Stimulated activated CD4-positive, alpha-beta T cell treated with anti-CD3 and anti-CD28 coated beads, TNF-alpha, amount 100 ng/mL, for 24 hours (primary cell): ENCODE measurements at regions not wholly inside any gene's neighbourhood (a gene's known extent, or its start where the extent isn't known, plus 50 kb on each side); places are given as distances from the start of the nearest gene placed in this dataset.
"Not testable (repeated sequence)": the region's sequence is repeated elsewhere in the genome, so short reads cannot be mapped to it uniquely, and the experiment has no call there.

ENCODE experiments used
- DNase-seq, 3 experiments: peaks; one replicate each; pipeline ENCODE4 v3.0.0-alpha.2; 2020; ENCODE audit warnings: low read depth in 3 of 3

- not testable (repeated sequence) for DNase-seq
Observed at GRCh38 chr5:118284230-118284629, 704.1 kb downstream of the DTWD2 start.

- not testable (repeated sequence) for DNase-seq
Observed at GRCh38 chr5:118282480-118283038, 705.8 kb downstream of the DTWD2 start.

DNA sequence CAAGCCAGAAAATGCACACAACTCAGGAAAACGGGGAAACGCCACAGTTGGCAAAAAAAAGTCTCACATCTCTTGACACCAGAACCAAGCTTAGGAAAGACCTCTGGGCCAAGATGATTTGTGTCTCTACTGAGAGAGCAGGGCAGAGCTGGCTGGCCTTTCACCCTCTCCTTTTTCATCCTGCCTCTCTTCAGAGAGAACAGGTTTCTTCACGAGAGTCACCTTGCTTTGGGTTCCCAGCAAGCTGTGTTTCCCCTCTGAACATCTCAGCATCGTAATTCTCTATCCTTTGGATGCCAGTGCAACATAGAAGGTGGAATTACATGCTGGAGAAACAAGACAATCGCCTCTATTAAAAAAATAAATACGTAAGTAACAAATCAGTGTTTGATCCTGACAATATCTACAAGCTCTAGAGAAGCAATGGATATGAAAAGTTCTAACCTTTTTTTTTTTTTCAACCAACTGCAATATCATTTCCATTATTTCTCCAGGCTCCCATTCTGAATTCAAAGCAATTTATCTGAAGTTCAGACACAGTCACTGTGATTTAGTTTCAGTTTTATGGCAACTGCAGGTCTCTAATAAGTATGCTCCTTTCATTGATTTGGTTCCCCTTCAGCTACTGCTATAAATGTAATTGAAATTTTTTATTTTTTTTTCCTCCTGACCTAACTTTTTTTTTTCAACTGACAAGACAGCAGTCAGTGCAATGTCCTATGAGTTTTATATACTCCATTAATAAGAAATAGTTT is 708.6 kb downstream of the DTWD2 start:
- no peak for DNase-seq

DNA sequence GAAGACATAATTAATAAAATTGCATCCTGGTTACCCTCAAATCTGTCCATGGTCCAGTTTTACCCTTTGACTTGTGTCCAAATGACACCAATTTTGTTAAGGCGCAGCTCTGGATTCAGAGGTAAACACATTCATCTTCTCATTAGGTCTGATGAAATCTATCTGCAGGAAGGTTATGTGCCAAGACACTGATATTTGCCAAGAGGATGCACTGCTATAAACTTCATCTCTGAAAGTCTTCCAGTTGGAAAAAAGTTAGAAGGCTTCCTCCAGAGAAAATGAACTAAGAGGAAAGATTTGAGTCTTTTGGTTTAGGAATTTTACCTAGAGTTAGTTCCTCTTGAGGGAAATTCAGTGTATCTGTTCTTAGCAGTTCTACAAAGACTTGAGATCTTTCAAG is 717.8 kb downstream of the DTWD2 start:
- DNase-seq, result no peak

GRCh38 chr5:118258223-118258622 is 730.1 kb downstream of the DTWD2 start:
- no peak for DNase-seq

GRCh38 chr5:118257066-118257465 is 731.3 kb downstream of the DTWD2 start:
- DNase-seq, result no peak

DNA sequence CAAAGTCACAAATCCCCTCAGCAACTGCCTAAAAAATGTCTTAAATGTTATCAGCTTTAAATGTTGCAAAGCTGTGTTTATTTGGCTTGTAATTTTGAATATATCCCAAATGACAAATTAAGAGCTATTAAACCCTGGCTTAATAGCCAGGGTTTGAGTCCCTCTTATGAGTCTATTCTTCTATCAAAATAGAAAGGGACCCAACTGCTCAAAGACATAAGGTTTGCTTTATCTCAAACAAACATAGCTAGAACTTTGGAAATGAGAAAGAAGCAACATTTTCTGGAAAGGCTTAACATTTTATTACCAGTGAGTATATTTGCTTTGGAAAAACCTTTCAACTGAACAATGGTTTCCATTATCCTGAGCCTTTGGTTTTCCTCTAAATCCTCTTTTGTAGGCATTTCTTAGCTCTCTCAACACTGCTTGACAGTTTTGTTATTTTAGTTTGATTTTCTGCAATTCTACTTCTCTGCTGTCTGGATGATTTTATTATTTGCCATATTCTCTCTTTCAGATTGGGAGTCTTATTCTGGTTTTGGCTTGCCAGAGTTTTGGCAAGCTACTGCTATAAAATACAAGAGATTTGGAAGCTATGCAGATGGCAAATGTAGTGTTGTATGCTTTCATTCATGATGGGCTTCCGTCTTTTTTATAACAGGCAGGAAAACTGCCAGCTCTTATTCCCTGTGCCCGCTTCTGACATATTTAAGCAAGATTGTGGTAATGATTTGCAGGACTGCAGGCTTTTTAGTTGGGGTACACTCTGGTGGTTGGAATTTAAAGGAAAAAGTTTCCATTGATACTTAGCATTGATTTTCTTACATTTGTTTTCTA is 734.9 kb downstream of the DTWD2 start:
- DNase-seq, result no peak

DNA sequence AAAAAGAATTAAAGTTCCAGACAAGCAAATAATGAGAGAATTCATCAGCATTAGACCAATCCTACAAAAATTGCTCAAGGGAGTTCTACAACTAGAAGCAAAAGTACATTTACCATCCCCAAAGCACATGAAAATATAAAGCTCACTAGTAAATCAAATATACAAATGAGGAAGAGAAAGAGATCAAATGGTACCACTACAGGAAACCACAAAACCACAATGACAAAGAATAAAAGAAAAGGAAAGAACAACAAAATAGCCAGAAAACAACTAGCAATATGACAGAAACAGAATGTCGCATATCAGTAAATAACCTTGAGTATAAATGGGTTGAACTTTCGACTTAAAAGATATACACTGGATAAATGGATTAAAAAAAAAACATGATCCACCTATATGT is 739.0 kb downstream of the DTWD2 start:
- no peak for DNase-seq

GRCh38 chr5:118247458-118247857 is 740.9 kb downstream of the DTWD2 start:
- no peak for DNase-seq

GRCh38 chr5:118243613-118244012 is 744.7 kb downstream of the DTWD2 start:
- DNase-seq, result no peak

- no peak for DNase-seq
Observed at GRCh38 chr5:118243068-118243467, 745.3 kb downstream of the DTWD2 start.

GRCh38 chr5:118236108-118236849 is 752.1 kb downstream of the DTWD2 start:
- DNase-seq, result no peak

- no peak for DNase-seq
Observed at GRCh38 chr5:118233606-118234005, 754.7 kb downstream of the DTWD2 start.

DNA sequence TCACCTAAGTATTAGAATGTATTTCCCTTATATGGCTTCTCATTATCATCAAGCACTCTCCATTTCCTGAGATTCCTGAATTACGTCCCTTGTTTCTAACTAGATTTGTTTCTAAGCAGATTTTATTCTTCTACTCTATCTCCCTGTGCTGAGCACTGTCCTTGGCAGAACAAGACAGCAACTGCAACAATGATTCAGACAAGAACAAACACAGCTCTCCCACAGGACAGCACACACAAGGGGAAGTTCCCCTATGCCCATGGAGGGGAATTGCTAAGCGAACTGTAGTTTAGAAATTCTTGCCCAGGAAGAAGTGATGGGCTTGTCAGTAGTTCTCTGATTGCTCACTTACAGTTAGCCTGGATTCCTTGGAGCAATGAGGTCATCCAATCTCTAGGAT is 759.9 kb downstream of the DTWD2 start:
- DNase-seq, result no peak

DNA sequence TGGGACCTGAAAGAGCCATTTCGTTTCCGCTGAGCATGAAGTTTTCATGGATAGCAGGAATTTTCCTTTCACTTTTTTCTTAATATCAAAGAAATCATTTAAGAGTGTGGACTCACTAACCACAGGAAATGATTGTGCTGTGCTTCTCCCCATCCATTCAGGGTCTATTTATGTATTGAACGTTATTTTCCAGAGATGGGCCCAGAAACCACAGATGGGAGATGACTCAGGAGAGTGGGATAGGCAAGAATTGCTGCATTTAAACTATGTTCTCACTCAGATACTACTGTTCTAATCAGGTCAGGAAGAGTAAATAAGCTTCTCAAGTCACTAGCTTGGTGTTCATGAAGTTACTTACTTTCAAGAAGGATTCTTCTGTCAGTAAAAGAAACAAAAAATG is 763.8 kb downstream of the DTWD2 start:
- DNase-seq, result no peak

DNA sequence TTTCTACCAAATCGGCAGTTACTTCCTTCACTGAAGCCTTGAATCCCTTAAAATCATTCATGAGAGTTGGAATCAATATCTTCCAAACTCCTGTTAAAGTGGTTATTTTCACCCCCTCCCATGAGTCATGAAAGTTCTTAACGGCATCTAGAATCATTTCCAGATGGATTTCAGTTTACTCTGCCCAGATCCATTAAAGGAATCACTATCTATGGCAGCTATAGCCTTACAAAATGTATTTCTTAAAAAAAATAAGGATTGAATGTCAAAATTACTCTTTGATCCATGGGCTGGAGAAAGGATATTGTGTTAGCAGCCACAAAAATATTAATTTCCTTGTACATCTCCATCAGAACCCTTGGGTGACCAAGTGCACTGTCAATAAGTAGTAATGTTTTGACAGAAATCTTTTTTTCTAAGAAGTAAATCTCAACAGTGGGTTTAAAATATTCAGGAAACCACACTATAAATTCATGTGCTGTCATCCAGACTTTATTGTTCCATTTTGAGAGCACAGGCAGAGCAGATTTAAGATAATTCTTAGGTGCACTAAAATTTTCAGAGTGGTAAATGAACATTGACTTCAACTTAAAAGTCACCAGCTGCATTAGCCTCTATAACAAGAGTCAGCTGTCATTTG is 767.7 kb downstream of the DTWD2 start:
- no peak for DNase-seq

- DNase-seq, result no peak
Observed at GRCh38 chr5:118211606-118212005, 776.7 kb downstream of the DTWD2 start.

- no peak for DNase-seq
Observed at GRCh38 chr5:118208031-118208453, 780.3 kb downstream of the DTWD2 start.

GRCh38 chr5:118199801-118200200 is 788.5 kb downstream of the DTWD2 start:
- no peak for DNase-seq

- DNase-seq, result no peak
Observed at GRCh38 chr5:118196229-118196628, 792.1 kb downstream of the DTWD2 start.

GRCh38 chr5:118195211-118195610 is 793.1 kb downstream of the DTWD2 start:
- DNase-seq, result no peak
